A673 (cell line): ENCODE measurements at regions not wholly inside any gene's neighbourhood (a gene's known extent, or its start where the extent isn't known, plus 50 kb on each side); places are given as distances from the start of the nearest gene placed in this dataset.

Experiments
- EZH2 ChIP-seq: fragments of 200-600 bp; sonication (generic); IDR thresholded peaks from 2 replicates; pipeline ENCODE4 v1.6.1; 2017; ENCODE audit warnings: borderline replicate concordance, low read depth, mild to moderate bottlenecking, mixed read lengths, antibody characterized with exemption, low read length; ENCODE audit not compliant: poor library complexity, severe bottlenecking
- TF ChIP-seq, protein P1 (sequence below): fragments of 300-800, 200-600 bp; sonication (generic); conservative IDR thresholded peaks from 2 replicates; pipeline ENCODE4 v1.5.1; 2017; ENCODE audit warnings: low read depth, mild to moderate bottlenecking, antibody characterized with exemption, low read length, moderate library complexity, mixed read lengths

DNA sequence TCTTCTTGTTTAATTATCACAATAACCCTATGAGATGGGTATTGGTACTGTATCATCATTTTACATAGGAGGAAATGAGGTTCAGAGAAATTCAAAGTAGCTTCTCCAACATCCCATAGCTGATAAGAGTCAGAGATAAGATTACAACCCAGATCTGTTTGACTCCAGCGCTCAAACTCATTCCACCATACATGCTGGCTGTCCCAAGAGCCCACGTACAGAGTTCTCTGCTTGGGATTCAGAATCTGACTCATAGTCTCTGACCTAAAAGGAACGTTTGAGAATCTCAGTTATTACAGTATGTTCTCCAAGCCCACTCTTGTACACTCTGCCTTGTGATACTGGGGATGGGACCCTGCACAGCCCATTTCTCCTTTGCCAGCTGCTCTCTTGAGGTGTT is 90.2 kb downstream of the TMEM215 start:
- TF ChIP-seq, protein P1, sequence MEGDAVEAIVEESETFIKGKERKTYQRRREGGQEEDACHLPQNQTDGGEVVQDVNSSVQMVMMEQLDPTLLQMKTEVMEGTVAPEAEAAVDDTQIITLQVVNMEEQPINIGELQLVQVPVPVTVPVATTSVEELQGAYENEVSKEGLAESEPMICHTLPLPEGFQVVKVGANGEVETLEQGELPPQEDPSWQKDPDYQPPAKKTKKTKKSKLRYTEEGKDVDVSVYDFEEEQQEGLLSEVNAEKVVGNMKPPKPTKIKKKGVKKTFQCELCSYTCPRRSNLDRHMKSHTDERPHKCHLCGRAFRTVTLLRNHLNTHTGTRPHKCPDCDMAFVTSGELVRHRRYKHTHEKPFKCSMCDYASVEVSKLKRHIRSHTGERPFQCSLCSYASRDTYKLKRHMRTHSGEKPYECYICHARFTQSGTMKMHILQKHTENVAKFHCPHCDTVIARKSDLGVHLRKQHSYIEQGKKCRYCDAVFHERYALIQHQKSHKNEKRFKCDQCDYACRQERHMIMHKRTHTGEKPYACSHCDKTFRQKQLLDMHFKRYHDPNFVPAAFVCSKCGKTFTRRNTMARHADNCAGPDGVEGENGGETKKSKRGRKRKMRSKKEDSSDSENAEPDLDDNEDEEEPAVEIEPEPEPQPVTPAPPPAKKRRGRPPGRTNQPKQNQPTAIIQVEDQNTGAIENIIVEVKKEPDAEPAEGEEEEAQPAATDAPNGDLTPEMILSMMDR, result no peak
- no peak for TF ChIP-seq EZH2
